AML-193 (cell line): ENCODE measurements at regions not wholly inside any gene's neighbourhood (a gene's known extent, or its start where the extent isn't known, plus 50 kb on each side); places are given as distances from the start of the nearest gene placed in this dataset.

Source experiments
- DNase-seq, 2 experiments: peaks; one replicate each; lab custom pipeline; 2025; lab: John Stamatoyannopoulos, UW

DNA sequence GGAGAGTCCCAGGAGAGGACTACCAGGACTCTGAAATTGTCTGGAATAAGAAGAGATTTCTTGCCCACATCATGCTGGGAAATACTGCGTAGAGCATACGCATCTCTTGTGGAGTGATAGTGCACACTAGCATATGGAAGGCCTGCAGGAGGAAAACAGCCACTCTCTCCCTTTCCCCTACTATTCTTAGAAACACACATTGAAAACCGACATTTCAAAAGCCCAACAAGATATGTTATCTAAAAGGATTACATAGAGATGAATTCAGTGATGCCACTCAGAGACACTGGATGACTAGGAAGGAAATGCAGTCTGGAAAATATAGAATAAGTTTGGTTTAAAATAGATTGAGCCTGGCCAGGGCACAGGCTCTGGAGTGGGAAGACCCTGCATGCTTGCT, 388.7 kb upstream of the NBEA start:
- DNase-seq = no peak

DNA sequence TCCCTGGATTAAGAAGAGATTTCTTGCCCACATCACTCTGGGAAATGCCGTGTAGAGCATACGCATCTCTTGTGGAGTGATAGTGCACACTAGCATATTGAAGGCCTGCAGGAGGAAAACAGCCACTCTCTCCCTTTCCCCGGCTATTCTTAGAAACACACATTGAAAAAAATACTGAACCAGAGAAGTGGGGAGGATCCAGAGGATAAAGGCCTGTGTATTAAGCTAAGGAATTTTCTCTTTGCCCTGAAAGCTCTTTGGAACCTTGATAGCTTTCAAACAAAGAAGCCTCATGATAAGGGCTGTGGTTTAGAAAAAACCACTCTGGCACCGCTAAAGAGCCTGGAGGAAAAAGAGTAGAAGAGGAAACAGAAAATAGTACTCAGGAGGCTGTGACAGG, 386.1 kb upstream of the NBEA start:
- DNase-seq = no peak

DNA sequence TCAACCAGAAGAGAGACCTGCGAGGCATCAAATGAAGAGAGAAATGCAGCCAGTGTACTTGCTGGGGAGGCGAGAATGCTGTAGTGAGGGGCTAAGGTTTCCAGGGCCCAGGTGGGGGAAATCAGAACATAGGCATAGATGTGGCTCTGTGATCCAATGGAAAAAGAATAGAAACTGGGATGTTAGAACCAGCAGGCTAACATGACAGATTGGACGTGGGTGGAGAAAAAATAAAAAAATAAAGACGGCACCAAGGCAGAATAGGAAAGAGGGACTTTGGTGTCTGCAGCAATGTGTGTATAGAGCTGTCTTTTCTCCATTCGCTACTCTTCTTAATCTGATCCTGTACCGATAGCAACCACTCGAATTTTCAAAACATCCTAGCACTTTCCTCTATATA, 381.0 kb upstream of the NBEA start:
- no peak for DNase-seq

DNA sequence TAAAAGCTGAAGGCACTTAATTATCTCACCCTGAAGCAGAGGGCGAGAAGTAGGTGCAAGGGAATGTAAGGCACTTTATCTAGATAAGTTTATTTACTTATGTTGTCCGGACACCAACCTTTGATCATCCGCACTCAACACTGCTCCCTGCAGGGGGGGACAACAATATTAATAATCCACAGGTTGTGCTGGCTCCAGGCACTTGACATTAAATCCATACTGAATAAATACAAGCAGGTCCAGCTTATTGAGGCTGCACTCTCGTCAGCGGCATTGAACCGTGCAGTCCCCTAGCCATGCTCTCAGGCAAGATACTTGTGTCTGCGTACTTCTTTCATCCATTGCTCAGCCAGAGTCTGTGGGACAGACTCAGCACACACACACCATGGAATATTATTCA, 374.5 kb upstream of the NBEA start:
- DNase-seq = no peak

DNA sequence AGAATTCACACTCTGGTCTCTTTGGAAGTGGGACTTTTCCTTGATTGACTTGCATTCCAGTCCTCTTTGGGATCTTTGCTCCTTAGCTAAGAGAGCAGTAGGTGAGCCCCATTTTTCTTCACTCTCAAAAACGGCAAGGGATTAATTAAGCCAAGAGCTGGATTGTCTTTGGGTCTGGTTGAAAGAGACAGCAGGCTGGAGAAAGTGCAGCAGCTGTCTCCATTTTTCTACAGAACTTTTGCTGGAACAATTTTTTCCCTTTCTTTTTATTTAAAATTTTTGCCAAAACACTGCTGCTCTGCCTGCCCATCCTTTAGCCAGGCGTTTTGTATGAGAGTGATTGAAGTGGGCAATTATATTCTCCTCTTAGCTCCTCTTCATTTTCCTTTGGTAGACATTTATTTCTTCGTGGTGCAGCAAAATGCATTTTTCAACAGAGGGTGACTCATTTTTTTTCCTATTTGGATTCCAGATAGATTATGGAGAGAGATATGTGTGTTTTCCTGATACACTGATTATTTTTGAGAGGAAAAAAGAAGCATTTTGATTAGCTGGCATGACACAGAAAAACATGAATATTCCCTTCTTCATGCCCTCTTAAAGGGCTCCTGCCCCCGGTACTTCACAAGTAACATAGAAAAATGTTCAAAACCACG, 371.2 kb upstream of the NBEA start:
- DNase-seq = no peak

DNA sequence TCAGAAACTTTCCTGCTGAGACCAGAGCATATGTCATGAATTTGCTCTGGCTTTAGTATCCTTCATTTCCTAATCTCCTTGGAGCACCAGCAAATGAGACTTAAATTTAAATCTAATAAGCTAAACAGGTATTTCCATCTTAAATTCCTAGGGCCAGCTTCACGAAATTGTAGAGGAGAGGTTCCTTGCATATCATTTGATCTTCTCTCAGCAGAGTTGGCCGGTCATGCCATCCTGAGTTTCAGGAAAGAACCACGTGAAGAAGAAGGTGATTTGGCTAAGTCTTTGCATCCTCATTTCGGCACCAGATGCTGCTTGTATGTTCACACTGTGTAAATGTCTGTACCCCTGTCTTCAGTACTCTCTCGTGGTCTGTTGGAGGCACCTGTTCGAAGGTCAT, 370.4 kb upstream of the NBEA start:
- DNase-seq = no peak

DNA sequence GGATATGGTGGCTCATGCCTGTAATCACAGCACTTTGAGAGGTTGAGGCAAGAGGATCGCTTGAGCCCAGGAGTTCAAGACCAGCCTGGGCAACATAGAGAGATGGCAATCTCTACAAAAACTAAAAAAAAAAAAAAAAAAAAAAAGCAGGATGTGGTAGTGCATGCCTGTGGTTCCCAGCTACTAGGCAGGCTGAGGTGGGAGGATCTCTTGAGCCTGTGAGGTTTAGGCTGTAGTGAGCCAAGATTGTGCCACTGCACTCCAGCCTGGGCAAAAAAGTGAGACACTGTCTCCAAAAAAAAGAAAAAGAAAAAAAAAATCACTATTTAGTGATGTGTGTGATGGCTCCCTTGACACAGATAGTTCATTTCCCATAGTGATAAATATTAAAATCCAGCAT, 365.0 kb upstream of the NBEA start:
- DNase-seq = no peak

DNA sequence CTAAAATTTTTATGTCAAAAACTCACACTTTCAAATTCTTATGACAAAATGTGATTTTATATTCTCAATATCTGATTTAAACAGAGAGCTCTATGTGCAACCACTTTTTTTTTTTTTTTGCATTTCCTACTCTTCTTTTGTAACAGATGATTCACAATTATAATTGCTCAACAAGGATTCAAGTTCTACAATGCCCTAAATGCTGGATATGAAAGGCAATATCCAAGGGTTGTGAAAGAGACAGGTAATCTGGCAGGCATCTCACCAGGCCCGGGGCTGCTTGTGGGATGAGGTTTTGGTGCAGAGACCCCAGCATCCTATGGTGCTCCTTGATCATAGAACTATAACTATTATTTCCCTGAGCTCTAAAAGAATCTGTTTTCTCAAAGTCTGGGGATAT, 363.6 kb upstream of the NBEA start:
- no peak for DNase-seq

DNA sequence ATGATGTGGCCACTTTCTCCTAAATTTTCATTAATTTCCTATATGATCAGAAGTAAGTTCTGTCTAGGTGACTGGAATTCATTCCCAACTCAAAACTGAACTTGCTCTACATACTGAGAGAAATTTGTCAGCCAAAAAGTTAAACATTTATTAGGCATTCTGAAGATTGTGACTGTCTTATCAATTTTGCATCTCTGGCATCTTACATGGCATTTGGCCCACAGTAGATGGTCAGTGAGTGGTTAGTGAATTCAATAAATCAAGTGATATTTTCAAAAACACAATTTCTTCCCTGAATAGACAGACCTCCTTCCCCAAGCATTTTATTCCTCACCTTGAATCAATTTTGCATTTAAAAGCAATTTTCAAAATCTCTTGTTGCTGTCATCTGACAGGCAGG, 363.2 kb upstream of the NBEA start:
- DNase-seq = no peak

DNA sequence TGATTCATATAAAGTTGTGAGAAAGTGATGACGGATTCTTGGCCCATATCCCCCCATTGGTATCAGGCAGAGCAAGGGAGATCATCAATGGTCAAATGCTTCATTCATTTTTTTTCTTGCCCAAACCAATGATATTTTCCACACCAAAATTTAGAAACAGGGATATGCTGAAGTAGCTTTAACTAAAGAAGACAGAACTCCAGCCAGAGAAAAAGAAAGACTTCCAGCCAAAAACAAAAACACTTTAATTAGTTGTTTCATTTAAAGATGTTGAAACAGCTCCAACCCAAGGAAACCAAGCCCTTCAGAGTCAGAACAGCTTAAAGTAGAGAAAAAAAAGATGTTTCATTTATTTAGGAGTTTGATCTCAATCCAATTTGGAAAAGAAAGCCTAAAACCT, 358.9 kb upstream of the NBEA start:
- no peak for DNase-seq

DNA sequence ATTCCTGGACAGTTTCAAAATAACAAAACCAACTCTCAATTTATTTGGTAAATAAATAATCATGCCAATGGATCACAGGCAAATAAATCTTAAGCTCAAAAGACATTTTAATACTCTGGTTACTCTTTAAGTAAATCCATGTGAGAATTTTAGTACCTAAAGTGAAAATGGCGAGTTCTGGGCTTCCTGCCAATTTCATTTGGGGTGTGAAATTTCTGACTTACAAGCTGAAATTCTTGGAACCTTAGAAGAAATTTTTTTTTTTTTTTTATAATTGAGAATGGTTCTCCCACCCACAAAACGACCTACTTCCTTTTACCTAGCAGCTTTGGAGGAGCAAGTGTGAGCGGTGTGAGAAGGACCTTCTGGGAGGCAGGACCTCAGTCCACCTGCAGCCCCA, 354.5 kb upstream of the NBEA start:
- DNase-seq = no peak

DNA sequence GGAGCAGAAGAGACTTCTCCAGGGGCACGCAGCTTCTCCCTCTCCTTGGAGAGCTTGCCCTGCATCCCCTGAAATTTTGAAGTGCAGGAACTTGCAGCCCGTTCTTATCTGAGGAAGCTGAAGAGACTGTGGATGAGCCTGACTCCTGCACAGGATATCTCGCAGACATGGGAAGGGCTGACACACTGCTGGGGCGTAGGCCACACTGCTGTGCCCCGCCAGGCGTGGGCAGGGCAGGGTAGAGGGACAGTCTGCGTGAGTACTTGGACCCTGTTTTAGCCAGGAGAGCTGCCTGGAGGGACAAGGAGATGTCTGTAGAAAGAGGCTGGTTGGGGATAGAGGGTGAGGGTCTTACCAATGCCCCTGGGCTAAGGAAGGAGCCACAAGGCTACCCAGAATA, 353.7 kb upstream of the NBEA start:
- DNase-seq = no peak

DNA sequence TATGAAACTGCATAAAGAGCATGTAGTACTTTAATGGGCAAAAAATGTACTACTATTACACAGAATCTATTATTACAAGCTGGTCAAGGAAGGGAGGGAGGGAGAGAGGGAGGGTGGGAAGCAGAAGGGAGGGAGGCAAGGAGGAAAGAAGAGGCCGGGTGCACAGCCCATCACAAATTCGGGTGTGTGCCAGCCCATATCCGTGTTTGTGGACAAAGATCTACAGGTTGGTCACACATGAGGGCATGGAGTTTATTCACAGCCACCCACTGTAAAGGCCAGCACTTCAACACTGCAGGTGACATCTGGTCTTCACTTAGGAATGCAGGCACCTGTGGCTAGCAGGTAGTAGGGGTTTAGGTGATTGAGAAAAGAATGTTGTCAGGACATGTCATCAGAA, 352.5 kb upstream of the NBEA start:
- no peak for DNase-seq

DNA sequence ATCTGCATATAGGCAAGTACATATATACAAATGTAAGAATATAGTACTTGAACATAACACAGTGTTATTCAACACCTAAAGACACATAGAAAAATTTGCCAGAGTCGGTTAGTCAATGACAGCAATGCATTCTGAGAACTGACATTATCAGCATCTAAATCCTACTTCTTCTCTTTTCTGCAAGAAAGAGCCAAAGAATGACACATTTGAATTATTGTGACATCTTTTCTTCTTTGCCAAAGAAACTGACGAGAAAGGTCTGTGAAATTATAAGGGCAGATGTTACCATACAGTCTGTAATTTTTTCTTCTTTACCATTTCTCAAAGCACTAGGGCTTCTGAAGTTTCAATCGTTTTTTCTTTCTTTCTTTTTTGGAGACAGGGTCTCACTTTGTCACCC, 350.9 kb upstream of the NBEA start:
- no peak for DNase-seq

DNA sequence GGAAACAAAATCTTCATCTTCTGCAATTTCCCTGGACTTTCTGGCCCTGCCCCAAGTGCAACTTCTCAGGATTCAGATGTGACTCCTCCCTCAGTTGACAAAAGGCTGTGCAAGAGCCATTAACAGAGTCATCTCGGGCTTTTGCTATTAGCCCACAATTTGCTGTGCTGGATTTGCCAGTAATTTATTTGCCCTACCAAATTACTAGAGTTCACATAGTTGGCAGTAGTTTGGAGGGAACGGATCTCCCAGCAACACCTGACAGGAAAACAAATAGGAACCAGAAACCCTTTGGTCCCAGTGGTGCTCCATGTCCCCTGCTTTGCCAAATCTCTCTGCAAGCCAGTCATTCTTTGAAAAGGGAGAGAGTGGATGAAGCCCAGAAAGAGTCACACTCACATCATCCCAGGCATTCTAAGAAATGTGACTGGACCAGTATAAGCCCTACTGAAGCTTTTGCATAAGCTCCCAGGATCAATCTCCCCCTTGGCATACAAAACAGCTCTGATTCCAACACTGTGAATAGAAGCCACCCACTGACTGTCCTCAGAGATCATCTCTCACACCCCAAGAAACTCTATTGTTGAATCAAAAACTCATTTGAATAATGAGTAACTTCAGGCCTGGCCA, 350.1 kb upstream of the NBEA start:
- no peak for DNase-seq

DNA sequence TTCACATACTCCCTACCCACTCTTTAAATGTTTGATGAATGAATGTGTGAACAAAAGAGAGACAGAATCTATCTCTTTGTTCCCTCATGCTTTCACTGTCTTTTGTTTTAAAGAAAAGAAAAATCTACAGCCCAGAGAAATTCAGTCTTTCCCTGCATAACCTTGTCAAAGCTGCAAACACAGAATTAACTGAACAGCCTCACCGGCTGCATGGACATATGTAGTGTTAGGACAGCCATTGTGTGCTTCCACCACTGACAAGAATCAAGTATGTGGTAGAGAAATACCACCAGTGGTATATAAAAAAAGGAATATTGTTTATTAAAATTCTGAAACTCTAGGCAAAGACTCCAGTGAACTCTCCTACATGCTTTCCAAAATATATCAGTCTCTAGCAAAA, 348.4 kb upstream of the NBEA start:
- no peak for DNase-seq

DNA sequence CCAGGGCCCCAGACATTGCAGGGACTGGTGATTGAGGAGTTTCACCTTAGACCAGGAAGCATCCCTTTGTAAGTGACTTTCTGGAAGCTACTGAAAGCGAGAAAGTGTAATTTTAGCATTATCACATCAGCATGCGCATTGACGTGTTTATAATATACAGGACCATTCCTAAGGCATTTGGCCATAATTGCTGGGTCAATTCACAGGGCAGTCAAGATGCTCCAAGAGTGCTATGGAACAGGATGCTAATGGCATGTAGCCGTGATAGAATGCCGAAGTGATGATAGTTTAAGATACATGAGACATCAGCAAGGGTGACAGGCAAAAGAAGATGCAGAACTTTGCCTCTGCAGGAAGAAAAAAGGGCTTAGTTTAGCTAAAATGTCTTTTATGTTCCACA, 347.6 kb upstream of the NBEA start:
- DNase-seq = no peak

DNA sequence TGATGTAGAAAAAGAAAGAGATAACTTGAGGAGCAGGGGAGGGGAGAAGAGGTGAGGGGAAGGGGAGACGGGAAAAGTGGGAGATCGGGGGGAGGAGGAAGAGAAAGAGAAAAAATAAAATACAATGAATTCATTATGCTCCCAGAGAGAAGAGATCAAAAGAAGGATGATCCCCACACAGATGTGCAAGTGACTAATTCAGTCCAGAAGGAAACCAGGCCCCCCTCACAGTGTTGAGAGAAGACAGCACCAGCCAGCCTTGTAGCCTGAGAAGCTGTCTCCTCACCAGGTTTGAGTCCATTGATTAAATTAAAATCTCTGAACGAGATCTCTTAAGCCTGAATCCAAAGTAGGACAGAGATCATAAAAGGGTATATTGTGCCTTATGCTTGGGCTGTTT, 333.7 kb upstream of the NBEA start:
- no peak for DNase-seq

DNA sequence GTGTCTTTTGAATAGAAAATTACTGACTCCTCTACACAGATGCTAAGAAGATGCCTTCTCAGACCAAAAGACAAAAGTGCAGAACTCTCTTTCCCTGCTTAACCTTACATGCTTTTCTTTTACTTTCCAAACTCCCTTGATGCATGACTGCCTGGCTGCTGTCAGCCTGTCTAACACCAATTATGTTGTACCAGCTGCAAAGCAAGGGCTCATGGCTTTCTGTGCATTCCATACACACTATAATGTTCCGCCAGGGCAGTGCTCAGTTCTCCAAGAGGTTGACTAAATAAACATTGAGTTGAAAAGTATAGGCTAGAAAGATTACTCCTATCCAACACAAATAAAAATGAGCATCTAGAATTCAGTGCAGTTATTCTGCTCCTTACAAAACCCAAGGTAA, 330.4 kb upstream of the NBEA start:
- no peak for DNase-seq

DNA sequence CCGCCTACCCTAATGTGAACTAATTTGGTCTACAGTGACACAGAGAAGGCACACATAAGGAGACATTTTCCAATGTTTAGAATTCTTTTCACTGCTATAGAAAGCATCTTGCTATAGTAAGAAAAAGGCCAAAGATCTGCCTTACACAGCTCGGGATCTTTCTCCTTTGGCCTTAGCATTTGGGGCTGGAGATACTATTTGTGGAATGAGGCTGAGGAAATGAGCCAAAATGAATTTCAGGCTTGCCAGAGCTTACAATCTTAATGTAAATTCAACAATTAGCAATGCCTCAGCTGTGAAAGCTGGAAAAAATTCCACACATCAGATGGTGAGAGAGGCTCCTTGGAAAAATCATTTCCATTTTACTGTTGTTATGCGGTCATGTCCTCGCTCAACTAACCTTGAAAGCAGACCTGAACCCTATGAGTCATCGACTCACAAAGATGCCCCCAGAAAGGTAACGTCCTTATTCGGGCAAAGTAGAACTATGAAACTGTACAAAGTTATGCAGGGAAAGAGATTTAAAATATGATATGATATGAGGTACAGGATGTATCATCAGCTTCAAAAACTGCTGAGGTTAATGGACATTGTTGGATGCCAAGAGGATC, 324.5 kb upstream of the NBEA start:
- no peak for DNase-seq

DNA sequence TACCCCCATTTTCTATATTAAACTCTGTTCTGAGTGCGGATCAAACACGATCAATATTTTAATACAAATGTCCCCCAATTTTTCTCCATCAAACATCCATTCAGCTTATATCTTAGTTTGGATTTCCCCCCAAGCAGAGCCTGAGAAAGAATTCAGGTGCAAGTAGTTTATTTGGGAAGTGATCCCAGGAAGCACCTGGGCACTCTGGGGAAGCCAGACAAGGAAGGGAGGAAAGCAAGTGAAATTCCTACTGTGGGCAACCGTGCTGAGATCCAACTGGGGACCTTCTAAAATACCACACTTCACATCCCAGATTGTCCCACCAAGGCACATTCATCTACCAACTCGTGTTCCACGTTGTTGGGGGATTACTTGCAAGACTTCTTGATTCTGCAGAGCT, 323.4 kb upstream of the NBEA start:
- DNase-seq = no peak

DNA sequence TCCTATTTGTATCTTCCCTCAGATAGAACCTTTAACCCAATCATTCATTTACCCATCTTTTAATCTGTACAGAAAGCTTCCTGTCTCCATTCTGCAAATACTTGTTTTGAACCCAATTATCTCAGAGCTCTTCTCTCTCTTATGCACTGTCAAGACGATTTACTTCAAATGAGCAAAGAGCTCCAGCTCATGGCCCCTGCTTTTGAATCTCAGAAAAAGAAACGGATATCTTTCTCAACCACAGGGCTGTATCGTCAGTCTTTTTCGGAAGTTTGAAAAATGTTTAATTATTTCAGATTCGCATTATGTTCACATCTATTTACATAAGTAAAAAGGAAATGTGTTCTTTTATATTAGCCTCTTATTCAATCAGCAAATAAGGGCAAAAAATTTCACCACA, 322.7 kb upstream of the NBEA start:
- no peak for DNase-seq

DNA sequence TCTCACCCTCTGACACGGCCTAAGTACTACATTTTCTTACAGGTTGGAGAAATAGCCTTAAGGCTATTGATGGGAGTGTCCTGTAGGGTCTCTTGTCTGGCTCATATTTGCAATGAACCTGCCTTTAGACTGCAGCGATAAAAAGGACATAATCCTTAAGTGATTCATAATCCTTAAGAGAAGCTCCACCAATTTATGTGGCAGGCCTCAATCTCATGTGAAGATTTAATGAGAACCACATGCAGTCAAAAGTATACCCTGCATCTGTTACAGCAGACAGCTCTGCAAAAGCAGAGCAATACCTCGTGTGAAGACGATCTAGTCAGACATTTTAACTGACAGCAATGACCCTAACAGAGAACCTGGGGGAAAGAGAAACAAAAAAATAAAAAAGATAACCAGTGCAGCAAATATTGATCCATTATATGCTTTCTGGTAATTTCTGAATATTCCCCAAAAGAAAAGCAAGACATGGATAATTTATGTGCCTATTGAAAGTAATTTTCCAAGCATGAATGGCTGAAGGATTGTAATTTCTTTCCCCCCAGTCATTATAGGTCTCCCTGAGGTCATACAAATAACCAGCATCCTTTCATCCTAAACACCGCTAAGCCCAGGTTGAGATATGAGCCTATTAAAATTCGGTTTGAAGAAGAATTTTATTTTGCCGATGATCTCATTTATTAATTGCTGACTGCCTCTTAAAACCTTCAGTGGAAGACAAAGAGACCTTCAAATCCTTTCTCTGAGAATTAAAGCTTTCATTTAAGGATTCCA, 321.8 kb upstream of the NBEA start:
- no peak for DNase-seq
